SU-DHL-6 (cell line): ENCODE measurements at regions not wholly inside any gene's neighbourhood (a gene's known extent, or its start where the extent isn't known, plus 50 kb on each side); places are given as distances from the start of the nearest gene placed in this dataset.
A peak's percentile ranks its signal among the peaks of the same experiment; 100 is the strongest.

Experiments
- H2AFZ ChIP-seq: fragments of 200-600 bp; sonication (generic); 2 replicates; pipeline ENCODE4 v1.6.1; 2014; ENCODE audit warnings: low read depth, mild to moderate bottlenecking, moderate library complexity, mixed read lengths, antibody characterized with exemption, low read length; ENCODE audit not compliant: severe bottlenecking
- H3F3A ChIP-seq: fragments of 200-600 bp; shearing (Covaris generic); 2 replicates; pipeline ENCODE4 v1.6.0; 2016; ENCODE audit warnings: antibody characterized with exemption, mild to moderate bottlenecking; ENCODE audit not compliant: insufficient read depth
- H3K27ac ChIP-seq: fragments of 200-600 bp; sonication (generic); 2 replicates; pipeline ENCODE4 v1.5.1; 2016; ENCODE audit warnings: low read depth, mild to moderate bottlenecking, low read length, moderate library complexity, mixed read lengths
- H3K27me3 ChIP-seq: fragments of 200-600 bp; sonication (generic), shearing (Covaris generic); 2 replicates; pipeline ENCODE4 v1.6.0; 2014; ENCODE audit warnings: mild to moderate bottlenecking, low read length
- H3K36me3 ChIP-seq: fragments of 200-600 bp; sonication (generic); 2 replicates; pipeline ENCODE4 v1.6.1; 2014; ENCODE audit warnings: mild to moderate bottlenecking, low read length, mixed read lengths
- H3K4me2 ChIP-seq: fragments of 300-600, 200-600 bp; shearing (Covaris generic), sonication (generic); 2 replicates; pipeline ENCODE4 v1.6.0; 2014; ENCODE audit warnings: low read length, low read depth, mild to moderate bottlenecking; ENCODE audit not compliant: poor library complexity, severe bottlenecking
- H3K4me3 ChIP-seq: fragments of 200-600 bp; sonication (generic); 2 replicates; pipeline ENCODE4 v1.5.1; 2014; ENCODE audit warnings: antibody characterized with exemption, low read length, mild to moderate bottlenecking, mixed read lengths; ENCODE audit not compliant: insufficient read depth, poor library complexity, severe bottlenecking
- H3K79me2 ChIP-seq: fragments of 200-600 bp; sonication (generic); 2 replicates; pipeline ENCODE4 v1.6.1; 2014; ENCODE audit warnings: mild to moderate bottlenecking, low read length, moderate library complexity; ENCODE audit not compliant: insufficient read depth
- H3K9ac ChIP-seq: fragments of 200-600 bp; sonication (generic); 2 replicates; pipeline ENCODE4 v1.7.0; 2014; ENCODE audit warnings: mild to moderate bottlenecking, low read length
- H3K9me2 ChIP-seq: fragments of 200-600 bp; sonication (generic); replicated peaks from 2 replicates; pipeline ENCODE4 v1.6.1; 2014; ENCODE audit warnings: low read length; ENCODE audit not compliant: insufficient read depth
- H3K9me3 ChIP-seq: fragments of 200-600 bp; sonication (generic); 2 replicates; pipeline ENCODE4 v1.6.1; 2014; ENCODE audit warnings: low read length, mixed read lengths; ENCODE audit not compliant: insufficient read depth
- H4K20me1 ChIP-seq: fragments of 200-600 bp; sonication (generic); 2 replicates; pipeline ENCODE4 v1.6.1; 2014; ENCODE audit warnings: low read depth, mild to moderate bottlenecking, antibody characterized with exemption, low read length, moderate library complexity, mixed read lengths
- EZH2phosphoT487 ChIP-seq: fragments of 200-600 bp; sonication (generic), shearing (Covaris generic); conservative IDR thresholded peaks from 2 replicates; pipeline ENCODE4 v1.6.1; 2018; ENCODE audit warnings: mild to moderate bottlenecking, antibody characterized with exemption, low read length, moderate library complexity, mixed read lengths
- TF ChIP-seq, protein P1 (sequence below): fragments of 200-600 bp; sonication (generic); IDR thresholded peaks from one replicate; pipeline ENCODE4 v1.5.1; 2017; ENCODE audit warnings: antibody characterized with exemption, mild to moderate bottlenecking, low read length, moderate library complexity; ENCODE audit not compliant: insufficient read depth, poor library complexity, severe bottlenecking

DNA sequence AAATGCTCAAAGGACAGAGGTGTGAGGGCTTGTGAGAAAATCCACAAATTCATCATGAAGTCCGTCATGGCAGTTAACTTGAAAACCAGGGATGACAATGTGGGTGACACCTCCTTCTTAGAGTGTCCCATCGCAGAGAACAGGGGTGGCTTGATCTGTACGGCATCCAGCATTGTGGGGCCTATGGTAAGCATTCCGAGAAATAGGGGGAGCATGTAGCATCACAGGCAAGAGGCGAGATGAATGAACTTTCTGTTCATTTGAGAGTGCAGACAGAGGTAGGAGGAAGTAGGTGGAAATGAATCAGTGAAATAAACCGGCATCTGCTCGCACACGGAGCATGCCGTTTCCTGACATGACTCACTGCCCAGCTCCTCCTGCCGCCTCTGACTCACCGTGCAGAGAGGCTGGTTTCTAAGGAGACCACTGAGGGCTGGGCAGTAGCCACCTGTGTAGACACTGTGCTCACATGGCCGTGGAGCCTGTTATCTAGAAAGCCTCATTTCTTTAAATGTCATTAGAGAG, 339.0 kb downstream of the RFC3 start:
- Histone ChIP-seq H3K9ac (no peak overlapping the region), H3F3A (no peaks in the 10 kb centered on the region), H3K27me3 (no peaks in the 10 kb centered on the region), H3K79me2 (no peaks in the 10 kb centered on the region), H3K9me3 (no peaks in the 10 kb centered on the region), H4K20me1 (no peaks in the 10 kb centered on the region), H2AFZ (peak overlapping the region; percentile 30), H3K4me2 (no peak overlapping the region), H3K4me3 (no peak overlapping the region), H3K9me2 (no peaks in the 10 kb centered on the region), H3K27ac (no peak overlapping the region), H3K36me3 (no peaks in the 10 kb centered on the region)
- TF ChIP-seq, protein P1, sequence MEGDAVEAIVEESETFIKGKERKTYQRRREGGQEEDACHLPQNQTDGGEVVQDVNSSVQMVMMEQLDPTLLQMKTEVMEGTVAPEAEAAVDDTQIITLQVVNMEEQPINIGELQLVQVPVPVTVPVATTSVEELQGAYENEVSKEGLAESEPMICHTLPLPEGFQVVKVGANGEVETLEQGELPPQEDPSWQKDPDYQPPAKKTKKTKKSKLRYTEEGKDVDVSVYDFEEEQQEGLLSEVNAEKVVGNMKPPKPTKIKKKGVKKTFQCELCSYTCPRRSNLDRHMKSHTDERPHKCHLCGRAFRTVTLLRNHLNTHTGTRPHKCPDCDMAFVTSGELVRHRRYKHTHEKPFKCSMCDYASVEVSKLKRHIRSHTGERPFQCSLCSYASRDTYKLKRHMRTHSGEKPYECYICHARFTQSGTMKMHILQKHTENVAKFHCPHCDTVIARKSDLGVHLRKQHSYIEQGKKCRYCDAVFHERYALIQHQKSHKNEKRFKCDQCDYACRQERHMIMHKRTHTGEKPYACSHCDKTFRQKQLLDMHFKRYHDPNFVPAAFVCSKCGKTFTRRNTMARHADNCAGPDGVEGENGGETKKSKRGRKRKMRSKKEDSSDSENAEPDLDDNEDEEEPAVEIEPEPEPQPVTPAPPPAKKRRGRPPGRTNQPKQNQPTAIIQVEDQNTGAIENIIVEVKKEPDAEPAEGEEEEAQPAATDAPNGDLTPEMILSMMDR = no peak
- TF ChIP-seq EZH2phosphoT487 = no peak

DNA sequence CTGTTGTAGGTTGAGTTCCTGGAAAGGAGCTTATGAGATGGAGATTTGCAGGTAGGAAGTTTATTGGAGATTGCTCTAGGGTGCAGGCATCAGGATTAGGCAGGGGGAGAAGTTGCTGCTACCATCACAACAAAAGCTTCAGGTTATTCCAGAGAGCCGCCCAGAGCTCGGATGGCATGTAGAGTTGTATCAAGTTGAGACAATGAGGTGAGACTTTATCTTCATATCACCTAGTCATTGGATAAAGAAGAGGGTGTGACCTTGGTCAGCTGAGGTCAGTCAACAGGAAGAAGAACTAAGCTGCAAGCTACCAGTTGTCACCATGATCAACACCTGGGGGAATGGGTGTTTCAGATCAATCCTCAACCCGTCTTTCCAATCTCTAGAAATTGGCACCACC, 342.0 kb downstream of the RFC3 start:
- Histone ChIP-seq H3K79me2 (no peaks in the 10 kb centered on the region), H4K20me1 (no peaks in the 10 kb centered on the region), H3K36me3 (no peaks in the 10 kb centered on the region), H3K4me3 (no peak overlapping the region), H3K4me2 (no peak overlapping the region), H2AFZ (no peak overlapping the region), H3K9me3 (no peaks in the 10 kb centered on the region), H3K27me3 (no peaks in the 10 kb centered on the region), H3F3A (no peaks in the 10 kb centered on the region), H3K9ac (no peak overlapping the region), H3K9me2 (no peaks in the 10 kb centered on the region), H3K27ac (no peak overlapping the region)
- no peak for TF ChIP-seq EZH2phosphoT487
- TF ChIP-seq, protein P1 = no peak

DNA sequence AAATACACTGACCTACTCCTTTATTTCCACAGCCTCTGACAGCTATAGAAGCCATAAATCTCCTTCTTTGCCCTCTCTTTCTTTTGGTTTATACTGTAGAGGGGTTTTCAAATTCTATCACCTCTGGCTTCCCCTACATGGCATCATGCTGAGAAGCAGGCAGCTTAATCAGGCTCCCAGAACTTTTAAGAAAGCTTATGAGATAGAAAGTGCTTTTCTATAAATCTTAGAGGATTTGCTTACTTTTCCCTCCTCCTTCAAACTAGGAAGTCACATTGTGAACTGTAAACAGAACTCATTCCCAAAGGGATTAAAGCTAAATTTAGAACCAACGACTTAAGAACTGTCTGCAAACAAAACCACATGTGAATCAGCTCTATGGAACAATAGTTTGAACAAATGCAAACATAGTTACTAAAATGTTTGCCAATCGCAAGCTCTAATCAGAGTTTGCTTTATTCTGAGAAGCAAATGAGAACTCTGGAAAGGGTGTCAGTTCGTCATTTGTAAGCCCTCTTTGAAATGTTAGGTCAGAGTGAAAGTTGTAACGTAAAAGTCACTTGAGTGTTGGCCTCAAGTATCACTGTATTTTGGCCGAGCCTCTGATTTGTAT, 344.1 kb downstream of the RFC3 start:
- H3K27me3 ChIP-seq = no peaks in the 10 kb centered on the region
- no peak overlapping the region for H3K4me2 ChIP-seq
- no peak overlapping the region for H3K4me3 ChIP-seq
- no peak overlapping the region for H2AFZ ChIP-seq
- no peaks in the 10 kb centered on the region for H3F3A ChIP-seq
- H3K79me2 ChIP-seq = no peaks in the 10 kb centered on the region
- H3K27ac ChIP-seq = no peak overlapping the region
- H3K36me3 ChIP-seq = no peaks in the 10 kb centered on the region
- no peak overlapping the region for H3K9ac ChIP-seq
- H4K20me1 ChIP-seq = no peaks in the 10 kb centered on the region
- no peaks in the 10 kb centered on the region for H3K9me3 ChIP-seq
- no peak for TF ChIP-seq EZH2phosphoT487
- TF ChIP-seq, protein P1 = no peak
- no peaks in the 10 kb centered on the region for H3K9me2 ChIP-seq
